K562 (cell line): ENCODE measurements at regions not wholly inside any gene's neighbourhood (a gene's known extent, or its start where the extent isn't known, plus 50 kb on each side); places are given as distances from the start of the nearest gene placed in this dataset.

Experiments used
- ATAC-seq: fragments of 200-7000 bp; cut with Tn5 transposase; 3 replicates; pipeline ENCODE4 v1.9.1; 2020; ENCODE audit warnings: moderate library complexity
- BruUV-seq: library from RNA; stranded (reverse); fragments of 400-500 nt; replicated peaks from 2 replicates; lab custom pipeline; 2021; lab: Mats Ljungman, UMichigan
- CTCF ChIA-PET: fragments of 300-600 bp; formaldehyde crosslinking; extraction: SDS; loops from one replicate; lab custom pipeline; 2021; ENCODE audit warnings: low intra/inter-chr PET ratio; lab: Yijun Ruan, JAX
- POLR2A ChIA-PET: fragments of 300-600, 350-650 bp; sonication (Branson Sonifier 250); formaldehyde crosslinking; extraction: SDS; loops from one replicate; lab custom pipeline; 2021; ENCODE audit warnings: antibody characterized with exemption, inconsistent platforms; lab: Yijun Ruan, JAX
- DNase-seq, 4 experiments: peaks; one replicate each; pipeline versions ENCODE4 v3.0.0 to v3.0.0-alpha.2; 2011 to 2018; ENCODE audit warnings: low spot score in 3 of 4, mixed read lengths in 3 of 4; ENCODE audit errors: extremely low read depth in 1 of 4
- FAIRE-seq: peaks from 2 replicates; lab custom pipeline; 2011; peaks lifted over from hg19 to GRCh38; lab: Jason Lieb, UNC
- H2AFZ ChIP-seq: 2 replicates; pipeline ENCODE4 v1.6.0; 2011; ENCODE audit warnings: low read depth, low read length, control low read depth, inconsistent platforms
- H3K27ac ChIP-seq: fragments of 200-600 bp; 3 replicates; pipeline ENCODE4 v1.8.0; 2011; ENCODE audit warnings: low read depth, mild to moderate bottlenecking, control low read depth, inconsistent platforms, low read length, moderate library complexity, mixed read lengths; ENCODE audit errors: extremely low read depth
- H3K27me3 ChIP-seq, 2 experiments: fragments of 300-600 bp in 1 of 2; 2 replicates in 1 of 2; 3 replicates in 1 of 2; pipeline versions ENCODE4 v1.6.0 to v1.8.0; 2011; ENCODE audit warnings: inconsistent platforms in 2 of 2, low read length in 2 of 2, mild to moderate bottlenecking in 1 of 2, mixed read lengths in 1 of 2, moderate library complexity in 1 of 2; ENCODE audit not compliant: control insufficient read depth in 2 of 2, insufficient read depth in 2 of 2
- H3K36me3 ChIP-seq: fragments of 300-600 bp; 3 replicates; pipeline ENCODE4 v1.8.0; 2011; ENCODE audit warnings: mild to moderate bottlenecking, low read length, inconsistent platforms; ENCODE audit not compliant: control insufficient read depth, insufficient read depth
- H3K4me1 ChIP-seq, 2 experiments: fragments of 200-600 bp in 1 of 2; replicated peaks in 1 of 2; 2 replicates in 1 of 2; 3 replicates in 1 of 2; pipeline versions ENCODE4 v1.5.1 to v1.8.0; 2011; ENCODE audit warnings: inconsistent platforms in 2 of 2, low read length in 2 of 2, mild to moderate bottlenecking in 1 of 2, mixed read lengths in 1 of 2, moderate library complexity in 1 of 2; ENCODE audit not compliant: control insufficient read depth in 2 of 2, insufficient read depth in 2 of 2
- H3K4me2 ChIP-seq: 2 replicates; pipeline ENCODE4 v1.6.1; 2011; ENCODE audit warnings: low read length, control low read depth, inconsistent platforms, mixed read lengths; ENCODE audit not compliant: insufficient read depth
- H3K4me3 ChIP-seq: fragments of 200-600 bp; sonication (generic), shearing (Covaris generic); 2 replicates; pipeline ENCODE4 v1.5.1; 2016; ENCODE audit warnings: control low read depth, inconsistent platforms
- H3K79me2 ChIP-seq: fragments of 200-600 bp; 3 replicates; pipeline ENCODE4 v1.8.0; 2011; ENCODE audit warnings: low read length, inconsistent platforms; ENCODE audit not compliant: control insufficient read depth, insufficient read depth
- H3K9ac ChIP-seq, 2 experiments: 2 replicates each; pipeline versions ENCODE4 v1.6.0 to v1.6.1; 2011; ENCODE audit warnings: low read depth in 2 of 2, low read length in 2 of 2, control low read depth in 1 of 2, inconsistent platforms in 1 of 2, mild to moderate bottlenecking in 1 of 2, mixed read lengths in 1 of 2; ENCODE audit not compliant: insufficient read depth in 1 of 2
- H3K9me1 ChIP-seq: one replicate; pipeline ENCODE4 v1.6.0; 2011; ENCODE audit warnings: inconsistent platforms, mild to moderate bottlenecking, low read length, moderate library complexity; ENCODE audit not compliant: control insufficient read depth, insufficient read depth
- H3K9me3 ChIP-seq: replicated peaks from 2 replicates; pipeline ENCODE4 v1.5.1; 2011; ENCODE audit warnings: low read depth, low read length, inconsistent platforms; ENCODE audit not compliant: control insufficient read depth, insufficient read depth
- H4K20me1 ChIP-seq: replicated peaks from 2 replicates; pipeline ENCODE4 v1.6.1; 2011; ENCODE audit warnings: low read length, inconsistent platforms, mixed read lengths; ENCODE audit not compliant: control insufficient read depth, insufficient read depth
- ASH1L ChIP-seq: fragments of 450-650 bp; IDR thresholded peaks from 2 replicates; pipeline ENCODE4 v1.6.1; 2018; ENCODE audit warnings: borderline replicate concordance, mild to moderate bottlenecking, low read depth; ENCODE audit not compliant: partially characterized antibody
- BACH1 ChIP-seq: fragments of 200-800 bp; sonication (Bioruptor generic); IDR thresholded peaks from 2 replicates; pipeline ENCODE4 v1.6.1; 2016; ENCODE audit warnings: missing genetic modification characterization, missing compliant biosample characterization
- CREB3L1 ChIP-seq: fragments of 450-650 bp; IDR thresholded peaks from 2 replicates; pipeline ENCODE4 v1.6.1; 2014; ENCODE audit warnings: low read depth, mild to moderate bottlenecking, moderate library complexity, borderline replicate concordance
- E2F6 ChIP-seq, 2 experiments: IDR thresholded peaks; 2 replicates each; pipeline ENCODE4 v1.6.1; 2011; ENCODE audit warnings: borderline replicate concordance in 1 of 2, control low read depth in 1 of 2, low read depth in 1 of 2, low read length in 1 of 2, mild to moderate bottlenecking in 1 of 2, mixed read lengths in 1 of 2, moderate library complexity in 1 of 2; ENCODE audit not compliant: insufficient read depth in 1 of 2, insufficient read length in 1 of 2, poor library complexity in 1 of 2, severe bottlenecking in 1 of 2; ENCODE audit errors: extremely low read depth in 1 of 2
- HCFC1 ChIP-seq: IDR thresholded peaks from 2 replicates; pipeline ENCODE4 v1.6.1; 2012; ENCODE audit warnings: low read depth, low read length, improper control_type of control experiment
- MAFF ChIP-seq: IDR thresholded peaks from 2 replicates; pipeline ENCODE4 v1.6.1; 2012; ENCODE audit warnings: low read length, improper control_type of control experiment
- MAZ ChIP-seq, 2 experiments: fragments of 450-650 bp in 1 of 2; sonication (generic) in 1 of 2; formaldehyde crosslinking; IDR thresholded peaks in 1 of 2; conservative IDR thresholded peaks in 1 of 2; 2 replicates each; pipeline versions ENCODE4 v1.4.0 to v1.5.0; 2020; ENCODE audit warnings: mild to moderate bottlenecking in 1 of 2, missing genetic modification reagents in 1 of 2
- MEF2D ChIP-seq: conservative IDR thresholded peaks from 2 replicates; pipeline ENCODE4 v1.6.1; 2016; ENCODE audit warnings: low read depth, missing genetic modification characterization, missing compliant biosample characterization
- NRF1 ChIP-seq, 2 experiments: fragments of 450-650 bp; IDR thresholded peaks in 1 of 2; conservative IDR thresholded peaks in 1 of 2; 2 replicates each; pipeline ENCODE4 v1.6.1; 2014; ENCODE audit warnings: mild to moderate bottlenecking in 2 of 2
- OTX1 ChIP-seq: fragments of 450-650 bp; formaldehyde crosslinking; IDR thresholded peaks from 2 replicates; pipeline ENCODE4 v1.4.0; 2022; ENCODE audit warnings: mild to moderate bottlenecking
- SMARCA5 ChIP-seq: fragments of 450-650 bp; IDR thresholded peaks from 2 replicates; pipeline ENCODE4 v1.6.1; 2016
- ZNF184 ChIP-seq: sonication (generic); formaldehyde crosslinking; IDR thresholded peaks from 2 replicates; pipeline ENCODE4 v1.5.0; 2020; ENCODE audit warnings: missing genetic modification reagents
- WGBS: fragments of 100-300 bp; shearing (Covaris generic); methylation state at CpG from one replicate; pipeline ENCODE4 v1.1.6; 2016; ENCODE audit warnings: low coverage, mixed read lengths; ENCODE audit not compliant: insufficient coverage; ENCODE audit errors: missing lambda C conversion rate; 5-methylcytosine and 5-hydroxymethylcytosine counted together
- in situ Hi-C: fragments of 300-500 bp; cut with MboI; formaldehyde crosslinking; loops from 4 replicates; pipeline ENCODE4 v1.15.0; 2018; ENCODE audit warnings: inconsistent platforms, mixed read lengths
- intact Hi-C: fragments of 100-400 bp; cut with micrococcal nuclease; formaldehyde crosslinking; loops from 2 replicates; pipeline ENCODE4 v1.14.2; 2022

GRCh38 chr19:30718707-30719106 is 346.5 kb downstream of the ZNF536 start:
- TF ChIP-seq ASH1L, result no peak
- TF ChIP-seq OTX1 (CRISPR knock-in tag), result no peak
- no peak for TF ChIP-seq MEF2D (tag)
- no peak for TF ChIP-seq CREB3L1
- no peak for TF ChIP-seq HCFC1
- TF ChIP-seq MAFF, result no peak
- TF ChIP-seq MAZ (CRISPR knock-in tag; conservative IDR thresholded peaks at IDR 0.05 in 1 of 2, IDR thresholded peaks at IDR 0.05 in 1 of 2), result no peak
- no peak for TF ChIP-seq ZNF184 (CRISPR knock-in tag)
- no peak for TF ChIP-seq SMARCA5
- no peak for TF ChIP-seq NRF1 (conservative IDR thresholded peaks at IDR 0.05 in 1 of 2, IDR thresholded peaks at IDR 0.05 in 1 of 2)
- no peak for TF ChIP-seq BACH1 (tag)
- TF ChIP-seq E2F6 (IDR thresholded peaks at IDR 0.05; ENCODE audit: borderline replicate concordance in 1 of 2, extremely low read depth in 1 of 2, insufficient read depth in 1 of 2, insufficient read length in 1 of 2, low read depth in 1 of 2, low read length in 1 of 2, poor library complexity in 1 of 2, severe bottlenecking in 1 of 2), result no peak
- Histone ChIP-seq H3K27ac (no peak overlapping the region), H3K4me3 (no peak overlapping the region), H3K27me3 (peaks cover 3 to 9% of the 10 kb centered on the region in 2 experiments; a peak in 3 of 5 replicates), H3K9ac (no peak overlapping the region), H3K4me1 (peaks cover 0 to 3% of the 10 kb centered on the region in 2 experiments; a peak in 1 of 5 replicates), H3K79me2 (no peaks in the 10 kb centered on the region), H3K9me1 (no peaks in the 10 kb centered on the region), H3K9me3 (no peaks in the 10 kb centered on the region), H3K36me3 (no peaks in the 10 kb centered on the region), H2AFZ (no peak overlapping the region), H3K4me2 (no peak overlapping the region), H4K20me1 (peaks cover 3% of the 10 kb centered on the region; the same call in 1 of the 2 replicates)
- in situ Hi-C loops (no loop called here), intact Hi-C loops (no loop called here)
- DNase-seq (no peak), FAIRE-seq (no peak), ATAC-seq (no peak)
- ChIA-PET POLR2A (no interaction called here), CTCF (no interaction called here)
- BruUV-seq, result no TSS peak
- 1% methylated on average over 4 of the region's 4 CpGs for WGBS
